B cell (primary cell): ENCODE measurements at regions not wholly inside any gene's neighbourhood (a gene's known extent, or its start where the extent isn't known, plus 50 kb on each side); places are given as distances from the start of the nearest gene placed in this dataset.

Experiments used
- ATAC-seq: fragments of 200-7000 bp; cut with Tn5 transposase; one replicate; pipeline ENCODE4 v1.10.0; 2021; ENCODE audit warnings: low read depth, mild to moderate bottlenecking, moderate number of reproducible peaks, moderate library complexity
- CTCF ChIA-PET: fragments of 350-600 bp; sonication (Branson Sonifier 250); formaldehyde crosslinking; loops from one replicate; lab custom pipeline; 2021; ENCODE audit warnings: antibody characterized with exemption, inconsistent platforms; lab: Charles Lee
- POLR2A ChIA-PET: fragments of 350-600 bp; sonication (Branson Sonifier 250); formaldehyde crosslinking; loops from one replicate; lab custom pipeline; 2021; ENCODE audit warnings: antibody characterized with exemption; lab: Charles Lee
- DNase-seq: peaks from one replicate; pipeline ENCODE4 v3.0.0; 2013
- H2AFZ ChIP-seq: 2 replicates; pipeline ENCODE4 v1.6.1; 2012; ENCODE audit warnings: mild to moderate bottlenecking, low read depth, low read length; ENCODE audit not compliant: insufficient read depth, poor library complexity, severe bottlenecking
- H3K27ac ChIP-seq, 2 donors: 1 replicate in 1 of 2; 2 replicates in 1 of 2; pipeline ENCODE4 v1.5.1; 2012 to 2013; ENCODE audit warnings: low read length in 2 of 2, mild to moderate bottlenecking in 2 of 2, moderate library complexity in 1 of 2
- H3K27me3 ChIP-seq, 4 experiments: fragments of 200-600 bp in 1 of 4; sonication (generic) in 1 of 4; replicated peaks in 1 of 4; 1 replicate in 2 of 4; 2 replicates in 2 of 4; pipeline versions ENCODE4 v1.6.1 to v1.7.0; 2013 to 2016; ENCODE audit warnings: low read length in 3 of 4, mild to moderate bottlenecking in 2 of 4, mixed read lengths in 1 of 4, moderate library complexity in 1 of 4; ENCODE audit not compliant: insufficient read depth in 4 of 4, control insufficient read depth in 3 of 4; ENCODE audit errors: control extremely low read depth in 1 of 4
- H3K36me3 ChIP-seq, 2 experiments: replicated peaks in 1 of 2; 1 replicate in 1 of 2; 2 replicates in 1 of 2; pipeline versions ENCODE4 v1.6.1 to v1.7.1; 2013; ENCODE audit warnings: low read length in 1 of 2; ENCODE audit not compliant: insufficient read depth in 2 of 2, control insufficient read depth in 1 of 2; ENCODE audit errors: control extremely low read depth in 1 of 2, extremely low read depth in 1 of 2
- H3K4me1 ChIP-seq, 2 donors: fragments of 200-600 bp in 1 of 2; sonication (generic) in 1 of 2; 1 replicate in 1 of 2; 2 replicates in 1 of 2; pipeline versions ENCODE4 v1.5.1 to v1.6.1; 2013 to 2017; ENCODE audit warnings: low read length in 2 of 2; ENCODE audit not compliant: control insufficient read depth in 2 of 2, insufficient read depth in 2 of 2
- H3K4me2 ChIP-seq: replicated peaks from 2 replicates; pipeline ENCODE3; 2012; ENCODE audit warnings: mild to moderate bottlenecking, low read depth, low read length; ENCODE audit not compliant: poor library complexity, severe bottlenecking
- H3K4me3 ChIP-seq, 5 experiments: fragments of 200-600 bp in 1 of 5; sonication (generic) in 1 of 5; 1 replicate in 3 of 5; 2 replicates in 2 of 5; pipeline versions ENCODE4 v1.5.1 to v1.7.0; 2011 to 2016; ENCODE audit warnings: low read length in 4 of 5, mild to moderate bottlenecking in 4 of 5, low read depth in 2 of 5, control low read depth in 1 of 5, moderate library complexity in 1 of 5; ENCODE audit not compliant: insufficient read depth in 1 of 5; ENCODE audit errors: control extremely low read depth in 1 of 5, extremely low read depth in 1 of 5
- H3K79me2 ChIP-seq: fragments of 200-600 bp; sonication (generic); one replicate; pipeline ENCODE4 v1.6.0; 2016; ENCODE audit warnings: low read length; ENCODE audit not compliant: control insufficient read depth, insufficient read depth
- H3K9ac ChIP-seq: fragments of 200-600 bp; sonication (generic); 2 replicates; pipeline ENCODE4 v1.6.1; 2017; ENCODE audit warnings: mild to moderate bottlenecking, low read length, moderate library complexity
- H3K9me3 ChIP-seq, 3 donors: one replicate each; pipeline versions ENCODE4 v1.6.1 to v1.7.1; 2013; ENCODE audit warnings: low read length in 2 of 3; ENCODE audit not compliant: control insufficient read depth in 2 of 3, insufficient read depth in 1 of 3; ENCODE audit errors: control extremely low read depth in 1 of 3
- H4K20me1 ChIP-seq: 2 replicates; pipeline ENCODE4 v1.6.0; 2012; ENCODE audit warnings: mild to moderate bottlenecking, low read length; ENCODE audit not compliant: insufficient read depth, control insufficient read depth, poor library complexity, severe bottlenecking
- H3K27ac Mint-ChIP-seq: one replicate; pipeline ENCODE4 v1.8.0; 2021; ENCODE audit warnings: mixed read lengths
- H3K27me3 Mint-ChIP-seq: one replicate; pipeline ENCODE4 v1.8.0; 2021; ENCODE audit warnings: mixed read lengths
- H3K4me1 Mint-ChIP-seq: one replicate; pipeline ENCODE4 v1.8.0; 2021; ENCODE audit warnings: mixed read lengths
- H3K4me3 Mint-ChIP-seq: one replicate; pipeline ENCODE4 v1.8.0; 2021; ENCODE audit warnings: mixed read lengths
- H3K9me3 Mint-ChIP-seq: one replicate; pipeline ENCODE4 v1.8.0; 2022; ENCODE audit warnings: mixed read lengths; ENCODE audit not compliant: insufficient read depth
- EZH2 ChIP-seq: IDR thresholded peaks from 2 replicates; pipeline ENCODE4 v1.6.1; 2012; ENCODE audit warnings: borderline replicate concordance, low read depth, mild to moderate bottlenecking, moderate library complexity, low read length; ENCODE audit not compliant: insufficient read depth, poor library complexity, severe bottlenecking
- WGBS: methylation state at CpG from one replicate; pipeline ENCODE4 v1.1.5; 2013; ENCODE audit warnings: missing lambda C conversion rate; ENCODE audit not compliant: insufficient coverage; 5-methylcytosine and 5-hydroxymethylcytosine counted together
- intact Hi-C: fragments of 100-400 bp; cut with micrococcal nuclease; formaldehyde crosslinking; loops from one replicate; pipeline ENCODE4 v1.10.0; 2022
- TF ChIP-seq, protein P1 (sequence below): fragments of 200-600 bp; IDR thresholded peaks from one replicate; pipeline ENCODE4 v1.8.0; 2022; ENCODE audit warnings: antibody characterized with exemption, mild to moderate bottlenecking

- Histone ChIP-seq H3K27me3 (no peaks in the 10 kb centered on the region), H3K27ac (no peak overlapping the region), H3K79me2 (no peaks in the 10 kb centered on the region), H3K36me3 (no peaks in the 10 kb centered on the region), H2AFZ (no peak overlapping the region), H3K9ac (no peak overlapping the region), H3K9me3 (peaks cover 0 to 3% (median 0%) of the 10 kb centered on the region in 3 donors), H3K4me2 (no peak overlapping the region), H3K4me3 (no peak overlapping the region), H3K4me1 (no peaks in the 10 kb centered on the region), H4K20me1 (no peaks in the 10 kb centered on the region)
- no peak overlapping the region for H3K4me3 Mint-ChIP-seq
- H3K9me3 Mint-ChIP-seq: peaks cover 4% of the 10 kb centered on the region
- H3K4me1 Mint-ChIP-seq: no peaks in the 10 kb centered on the region
- ATAC-seq (no peak), DNase-seq (no peak)
- H3K27me3 Mint-ChIP-seq: no peaks in the 10 kb centered on the region
- WGBS: no CpG with 5 or more reads among the region's 1 CpG
- no peak overlapping the region for H3K27ac Mint-ChIP-seq
- TF ChIP-seq, protein P1, sequence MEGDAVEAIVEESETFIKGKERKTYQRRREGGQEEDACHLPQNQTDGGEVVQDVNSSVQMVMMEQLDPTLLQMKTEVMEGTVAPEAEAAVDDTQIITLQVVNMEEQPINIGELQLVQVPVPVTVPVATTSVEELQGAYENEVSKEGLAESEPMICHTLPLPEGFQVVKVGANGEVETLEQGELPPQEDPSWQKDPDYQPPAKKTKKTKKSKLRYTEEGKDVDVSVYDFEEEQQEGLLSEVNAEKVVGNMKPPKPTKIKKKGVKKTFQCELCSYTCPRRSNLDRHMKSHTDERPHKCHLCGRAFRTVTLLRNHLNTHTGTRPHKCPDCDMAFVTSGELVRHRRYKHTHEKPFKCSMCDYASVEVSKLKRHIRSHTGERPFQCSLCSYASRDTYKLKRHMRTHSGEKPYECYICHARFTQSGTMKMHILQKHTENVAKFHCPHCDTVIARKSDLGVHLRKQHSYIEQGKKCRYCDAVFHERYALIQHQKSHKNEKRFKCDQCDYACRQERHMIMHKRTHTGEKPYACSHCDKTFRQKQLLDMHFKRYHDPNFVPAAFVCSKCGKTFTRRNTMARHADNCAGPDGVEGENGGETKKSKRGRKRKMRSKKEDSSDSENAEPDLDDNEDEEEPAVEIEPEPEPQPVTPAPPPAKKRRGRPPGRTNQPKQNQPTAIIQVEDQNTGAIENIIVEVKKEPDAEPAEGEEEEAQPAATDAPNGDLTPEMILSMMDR: no peak
- no peak for TF ChIP-seq EZH2
- ChIA-PET POLR2A (no interaction called here), CTCF (no interaction called here)
- intact Hi-C loops: no loop called here
Observed at GRCh38 chr1:191256917-191257316, 779.3 kb upstream of the BRINP3 start.

DNA sequence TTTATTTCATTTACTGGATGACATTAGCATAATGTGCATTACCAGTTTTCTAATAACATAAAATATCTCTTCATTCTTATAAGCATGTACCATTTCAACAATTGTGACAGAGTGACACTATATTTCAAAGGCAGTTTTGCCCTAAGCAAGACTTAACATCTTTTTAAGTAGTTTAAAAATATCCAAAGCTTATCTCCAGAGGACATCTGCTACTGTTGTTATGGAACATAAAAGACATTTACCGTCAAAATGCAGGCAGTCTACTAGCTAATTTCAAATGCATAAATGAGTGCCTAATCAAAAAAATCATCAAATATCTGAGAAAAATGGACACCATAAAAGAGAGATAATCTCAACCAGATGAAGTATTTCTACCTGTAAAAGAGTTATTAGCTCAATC is 782.4 kb upstream of the BRINP3 start:
- H3K9ac ChIP-seq: no peak overlapping the region
- no peaks in the 10 kb centered on the region for H3K27me3 ChIP-seq
- peaks cover 0 to 1% (median 0%) of the 10 kb centered on the region in 3 donors for H3K9me3 ChIP-seq
- no CpG with 5 or more reads among the region's 1 CpG for WGBS
- DNase-seq (no peak), ATAC-seq (no peak)
- no peak overlapping the region for H3K4me3 ChIP-seq
- H3K79me2 ChIP-seq: no peaks in the 10 kb centered on the region
- H3K4me1 ChIP-seq: no peaks in the 10 kb centered on the region
- H3K4me1 Mint-ChIP-seq: no peaks in the 10 kb centered on the region
- intact Hi-C loops: no loop called here
- H3K27ac ChIP-seq: no peak overlapping the region
- H3K27me3 Mint-ChIP-seq: no peaks in the 10 kb centered on the region
- no peak overlapping the region for H3K27ac Mint-ChIP-seq
- H3K9me3 Mint-ChIP-seq: peaks cover 13% of the 10 kb centered on the region
- H2AFZ ChIP-seq: no peak overlapping the region
- no peak overlapping the region for H3K4me2 ChIP-seq
- no peaks in the 10 kb centered on the region for H3K36me3 ChIP-seq
- CTCF ChIA-PET: no interaction called here
- H3K4me3 Mint-ChIP-seq: no peak overlapping the region
- POLR2A ChIA-PET: no interaction called here
- no peaks in the 10 kb centered on the region for H4K20me1 ChIP-seq
- TF ChIP-seq, protein P1: no peak
- TF ChIP-seq EZH2: no peak
